ENCODE measurements at regions not wholly inside any gene's neighbourhood (a gene's known extent, or its start where the extent isn't known, plus 50 kb on each side); places are given as distances from the start of the nearest gene placed in this dataset.

DNA sequence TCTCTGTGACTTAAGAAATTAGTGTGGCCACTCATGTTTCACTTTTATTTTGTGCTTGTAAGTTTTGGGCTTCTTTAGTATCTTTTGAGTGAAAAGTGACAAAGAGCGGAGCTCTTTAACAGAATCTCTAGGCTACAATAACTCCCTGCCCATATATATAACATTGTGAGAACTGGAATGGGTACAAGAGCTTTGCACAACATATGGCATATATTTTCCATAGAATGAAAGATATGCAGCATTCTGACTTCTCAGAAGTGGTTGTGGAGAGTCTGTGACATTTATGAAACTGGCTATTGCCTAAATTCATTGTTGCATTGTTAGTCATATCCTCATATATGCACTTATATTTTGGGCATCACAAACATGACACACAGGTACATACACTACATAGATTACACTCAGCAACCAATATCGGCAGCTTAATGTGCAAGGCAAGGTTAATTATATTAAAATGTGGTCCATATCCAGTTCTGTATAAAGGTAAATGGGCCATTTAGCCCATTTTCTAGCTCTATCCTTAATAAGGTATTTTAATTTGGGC lies 1148.2 kb downstream of the FAM181B start:
- no peak for FAIRE-seq
- TF ChIP-seq ZNF296 (CRISPR knock-in tag; conservative IDR thresholded peaks at IDR 0.05) (no peak), ISL2 (CRISPR knock-in tag; IDR thresholded peaks at IDR 0.05) (no peak), ZNF451 (CRISPR knock-in tag; IDR thresholded peaks at IDR 0.05) (no peak), KAT2B (IDR thresholded peaks at IDR 0.05; ENCODE audit: borderline replicate concordance, low read depth, low read length) (no peak), GLI4 (CRISPR knock-in tag; IDR thresholded peaks at IDR 0.05; ENCODE audit: borderline replicate concordance) (no peak), FOSL1 (CRISPR knock-in tag; IDR thresholded peaks at IDR 0.05; ENCODE audit: borderline replicate concordance) (no peak), FOXA1 (IDR thresholded peaks at IDR 0.05) (no peak), FOXA1 (CRISPR knock-in tag; IDR thresholded peaks at IDR 0.05) (no peak)
- Histone ChIP-seq H3K4me2 (ENCODE audit: low read depth, low read length) (no peak overlapping the region), H3K79me2 (ENCODE audit: insufficient read depth, low read length) (no peaks in the 10 kb centered on the region), H3K27ac (ENCODE audit: extremely low read length, insufficient read depth, low read length) (no peak overlapping the region), H3K9me3 (ENCODE audit: low read length) (no peaks in the 10 kb centered on the region), H3K9ac (ENCODE audit: insufficient read depth, low read depth, low read length) (no peak overlapping the region), H4K20me1 (ENCODE audit: insufficient read depth, low read length) (no peaks in the 10 kb centered on the region), H3K4me3 (replicated peaks in 1 of 3; ENCODE audit: insufficient read depth in 1 of 3, low read depth in 2 of 3, low read length in 3 of 3) (no peak overlapping the region), H3K27me3 (ENCODE audit: control insufficient read depth in 1 of 2, insufficient read depth in 2 of 2, low read length in 2 of 2) (no peaks in the 10 kb centered on the region), H3K36me3 (replicated peaks in 1 of 2; ENCODE audit: control insufficient read depth in 1 of 2, insufficient read depth in 2 of 2, low read length in 2 of 2) (no peaks in the 10 kb centered on the region), H2AFZ (ENCODE audit: low read length) (no peak overlapping the region), H3K4me1 (ENCODE audit: insufficient read depth, low read length) (no peaks in the 10 kb centered on the region)
- intact Hi-C loops (cut with micrococcal nuclease; ENCODE audit: unreplicated experiment) (no loop called here), in situ Hi-C loops (cut with HindIII; ENCODE audit: extremely low pct_ligation_motif_present, low pct_unique_long_range_greater_than_20kb) (no loop called here)
- ChIA-PET CTCF (ENCODE audit: low intra/inter-chr PET ratio, low total read pairs) (no interaction called here), POLR2A (no interaction called here)
- no peak for DNase-seq (ENCODE audit: low spot score)
- WGBS (ENCODE audit: low lambda C conversion rate), result 45% methylated on average over 2 of the region's 2 CpGs
- no peak for ATAC-seq
- no TSS peak for BruUV-seq (replicated peaks)

DNA sequence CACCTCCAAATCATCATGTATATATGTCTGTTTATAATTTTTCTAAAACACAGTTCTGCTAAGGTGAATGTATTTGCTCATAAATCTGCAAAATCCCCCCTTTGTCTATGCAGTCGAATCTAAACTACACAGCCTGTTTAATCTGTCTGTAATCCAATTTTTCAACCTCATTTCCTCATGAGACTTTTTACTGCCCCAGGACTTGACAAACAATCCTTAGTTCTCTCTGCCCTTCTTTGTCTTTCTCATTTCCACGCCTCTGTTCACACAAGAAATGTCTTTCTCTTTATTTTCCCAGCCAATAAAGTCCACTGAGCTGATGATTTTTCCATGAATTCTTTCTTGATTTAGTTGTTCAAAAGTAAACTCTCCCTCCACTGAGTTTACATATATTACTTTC lies 1154.3 kb downstream of the FAM181B start:
- no peaks in the 10 kb centered on the region for H3K9me3 ChIP-seq (ENCODE audit: low read length)
- H3K4me2 ChIP-seq (ENCODE audit: low read depth, low read length), result no peak overlapping the region
- no peak for DNase-seq (ENCODE audit: low spot score)
- no peaks in the 10 kb centered on the region for H3K27me3 ChIP-seq (ENCODE audit: control insufficient read depth in 1 of 2, insufficient read depth in 2 of 2, low read length in 2 of 2)
- no peak for FAIRE-seq
- in situ Hi-C loops (cut with HindIII; ENCODE audit: extremely low pct_ligation_motif_present, low pct_unique_long_range_greater_than_20kb), result no loop called here
- no peaks in the 10 kb centered on the region for H4K20me1 ChIP-seq (ENCODE audit: insufficient read depth, low read length)
- no peak overlapping the region for H3K27ac ChIP-seq (ENCODE audit: extremely low read length, insufficient read depth, low read length)
- no peaks in the 10 kb centered on the region for H3K36me3 ChIP-seq (replicated peaks in 1 of 2; ENCODE audit: control insufficient read depth in 1 of 2, insufficient read depth in 2 of 2, low read length in 2 of 2)
- no peak for TF ChIP-seq ZNF263 (CRISPR knock-in tag; IDR thresholded peaks at IDR 0.05)
- TF ChIP-seq NR2C2 (CRISPR knock-in tag; IDR thresholded peaks at IDR 0.05; ENCODE audit: borderline replicate concordance), result no peak
- TF ChIP-seq KLF12 (CRISPR knock-in tag; IDR thresholded peaks at IDR 0.05; ENCODE audit: borderline replicate concordance), result no peak
- no peak for TF ChIP-seq ESRRA (CRISPR knock-in tag; IDR thresholded peaks at IDR 0.05; ENCODE audit: low read depth)
- TF ChIP-seq, protein P1, sequence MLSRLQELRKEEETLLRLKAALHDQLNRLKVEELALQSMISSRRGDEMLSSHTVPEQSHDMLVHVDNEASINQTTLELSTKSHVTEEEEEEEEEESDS (CRISPR knock-in tag; IDR thresholded peaks at IDR 0.05; ENCODE audit: borderline replicate concordance), result no peak
- TF ChIP-seq NFKBIZ (CRISPR knock-in tag; IDR thresholded peaks at IDR 0.05), result no peak
- no peak for TF ChIP-seq ZNF589 (CRISPR knock-in tag; conservative IDR thresholded peaks at IDR 0.05)
- no peak for TF ChIP-seq REPIN1 (CRISPR knock-in tag; IDR thresholded peaks at IDR 0.05; ENCODE audit: borderline replicate concordance, low read depth)
- H3K4me3 ChIP-seq (replicated peaks in 1 of 3; ENCODE audit: insufficient read depth in 1 of 3, low read depth in 2 of 3, low read length in 3 of 3), result no peak overlapping the region
- H3K9ac ChIP-seq (ENCODE audit: insufficient read depth, low read depth, low read length), result no peak overlapping the region
- 2% methylated on average over 2 of the region's 2 CpGs for WGBS (ENCODE audit: low lambda C conversion rate)
- ATAC-seq, result no peak
- intact Hi-C loops (cut with micrococcal nuclease; ENCODE audit: unreplicated experiment), result no loop called here
- H3K4me1 ChIP-seq (ENCODE audit: insufficient read depth, low read length), result no peaks in the 10 kb centered on the region
- CTCF ChIA-PET (ENCODE audit: low intra/inter-chr PET ratio, low total read pairs), result no interaction called here
- no TSS peak for BruUV-seq (replicated peaks)
- H2AFZ ChIP-seq (ENCODE audit: low read length), result no peak overlapping the region
- no peaks in the 10 kb centered on the region for H3K79me2 ChIP-seq (ENCODE audit: insufficient read depth, low read length)
- POLR2A ChIA-PET, result no interaction called here
